GM10266 (cell line): ENCODE measurements at regions not wholly inside any gene's neighbourhood (a gene's known extent, or its start where the extent isn't known, plus 50 kb on each side); places are given as distances from the start of the nearest gene placed in this dataset.

Source experiments
- DNase-seq: peaks from one replicate; pipeline ENCODE4 v3.0.0; 2012; ENCODE audit errors: extremely low spot score
- TF ChIP-seq, protein P1 (sequence below): IDR thresholded peaks from 2 replicates; pipeline ENCODE4 v1.5.1; 2012; ENCODE audit warnings: mild to moderate bottlenecking, low read depth; ENCODE audit not compliant: control insufficient read depth, insufficient read depth; ENCODE audit errors: missing control alignments

DNA sequence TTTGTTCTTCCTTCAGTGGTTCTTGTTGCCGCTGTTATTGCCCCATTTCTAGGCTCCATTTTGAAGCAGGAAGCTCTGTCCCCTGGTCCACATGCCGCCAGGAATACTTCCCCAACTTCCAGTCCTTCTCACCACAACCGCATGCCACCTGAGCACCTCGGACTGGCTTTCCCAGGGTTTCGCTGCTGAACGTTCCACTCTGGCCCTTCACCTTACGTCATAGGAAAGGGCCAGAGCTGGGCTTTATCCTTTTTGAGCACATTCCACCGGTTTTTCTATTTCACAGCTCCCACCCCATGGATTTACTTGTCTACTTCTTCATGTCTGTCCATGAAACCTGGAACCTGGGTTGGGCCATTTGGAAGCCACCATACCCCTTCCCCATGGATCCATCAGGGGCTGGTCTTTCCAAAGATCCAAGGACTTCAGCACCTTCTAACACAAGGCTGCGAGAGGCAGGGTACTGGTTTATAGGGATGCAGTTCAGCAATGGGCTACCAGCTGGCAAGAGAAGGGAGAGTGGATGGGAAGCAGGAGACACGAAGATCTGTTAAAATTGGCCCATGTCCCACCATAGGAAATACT lies 557.4 kb downstream of the BNC2 start:
- no peak for DNase-seq
- TF ChIP-seq, protein P1, sequence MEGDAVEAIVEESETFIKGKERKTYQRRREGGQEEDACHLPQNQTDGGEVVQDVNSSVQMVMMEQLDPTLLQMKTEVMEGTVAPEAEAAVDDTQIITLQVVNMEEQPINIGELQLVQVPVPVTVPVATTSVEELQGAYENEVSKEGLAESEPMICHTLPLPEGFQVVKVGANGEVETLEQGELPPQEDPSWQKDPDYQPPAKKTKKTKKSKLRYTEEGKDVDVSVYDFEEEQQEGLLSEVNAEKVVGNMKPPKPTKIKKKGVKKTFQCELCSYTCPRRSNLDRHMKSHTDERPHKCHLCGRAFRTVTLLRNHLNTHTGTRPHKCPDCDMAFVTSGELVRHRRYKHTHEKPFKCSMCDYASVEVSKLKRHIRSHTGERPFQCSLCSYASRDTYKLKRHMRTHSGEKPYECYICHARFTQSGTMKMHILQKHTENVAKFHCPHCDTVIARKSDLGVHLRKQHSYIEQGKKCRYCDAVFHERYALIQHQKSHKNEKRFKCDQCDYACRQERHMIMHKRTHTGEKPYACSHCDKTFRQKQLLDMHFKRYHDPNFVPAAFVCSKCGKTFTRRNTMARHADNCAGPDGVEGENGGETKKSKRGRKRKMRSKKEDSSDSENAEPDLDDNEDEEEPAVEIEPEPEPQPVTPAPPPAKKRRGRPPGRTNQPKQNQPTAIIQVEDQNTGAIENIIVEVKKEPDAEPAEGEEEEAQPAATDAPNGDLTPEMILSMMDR, result no peak

DNA sequence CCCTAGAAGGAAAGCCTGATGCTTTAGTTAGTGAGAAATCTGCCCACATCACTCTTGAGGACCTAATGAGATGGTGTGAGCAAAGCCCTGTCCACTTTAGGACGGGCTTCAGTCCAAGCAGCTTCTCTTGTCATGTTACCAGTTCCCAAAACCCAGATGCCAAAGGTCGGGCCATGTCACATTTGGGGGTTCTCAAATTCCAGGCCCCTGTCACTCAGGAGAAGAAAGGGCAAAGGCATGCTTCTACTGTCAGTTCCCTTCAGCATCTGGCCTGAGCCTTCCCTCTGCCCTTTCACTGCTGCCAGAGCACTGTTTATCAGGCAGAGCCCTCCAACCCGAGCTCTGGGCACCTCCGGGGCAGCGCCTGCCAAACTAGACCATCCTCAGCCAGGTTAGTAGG lies 556.0 kb downstream of the BNC2 start:
- DNase-seq, result no peak
- TF ChIP-seq, protein P1, result no peak

DNA sequence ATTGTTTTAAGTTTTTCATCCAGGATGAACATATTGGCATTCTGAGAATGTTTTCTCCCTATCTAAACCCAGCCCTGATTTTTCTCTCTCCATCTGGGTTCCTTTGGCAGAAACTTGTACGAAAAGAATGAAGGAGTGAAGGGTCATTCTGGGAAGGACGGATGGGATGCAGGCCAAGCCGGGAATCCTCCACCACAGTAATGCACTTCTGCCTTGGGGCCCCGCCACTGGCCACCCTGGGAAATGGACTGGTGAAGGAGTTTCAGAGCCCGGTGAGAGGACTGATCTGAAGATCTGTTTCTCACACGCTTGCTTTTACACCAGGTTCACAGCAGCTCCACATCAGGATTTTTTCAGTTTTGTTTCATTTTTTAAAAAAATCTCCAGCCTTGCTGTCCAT lies 554.8 kb downstream of the BNC2 start:
- TF ChIP-seq, protein P1, result no peak
- no peak for DNase-seq

DNA sequence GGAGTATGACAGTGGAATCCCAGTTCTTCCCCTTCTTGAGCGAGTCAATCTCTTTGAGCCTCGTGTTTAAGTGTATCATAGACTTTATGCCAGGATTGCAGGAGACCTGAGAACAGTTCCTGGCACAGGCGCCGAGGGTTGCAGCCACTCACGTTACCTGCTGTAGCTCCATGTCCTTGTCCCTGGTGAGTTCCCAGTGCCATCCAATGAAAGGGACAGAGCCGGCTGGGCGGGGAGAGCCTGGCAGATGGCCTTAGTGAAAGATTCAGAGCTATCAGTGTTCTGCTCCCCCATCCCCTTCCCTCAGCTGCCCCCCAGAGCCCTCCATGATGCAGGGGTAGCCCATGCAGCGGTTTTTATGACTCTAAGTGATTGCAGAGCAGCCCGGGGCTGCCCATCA lies 554.0 kb downstream of the BNC2 start:
- DNase-seq, result no peak
- TF ChIP-seq, protein P1, result no peak

DNA sequence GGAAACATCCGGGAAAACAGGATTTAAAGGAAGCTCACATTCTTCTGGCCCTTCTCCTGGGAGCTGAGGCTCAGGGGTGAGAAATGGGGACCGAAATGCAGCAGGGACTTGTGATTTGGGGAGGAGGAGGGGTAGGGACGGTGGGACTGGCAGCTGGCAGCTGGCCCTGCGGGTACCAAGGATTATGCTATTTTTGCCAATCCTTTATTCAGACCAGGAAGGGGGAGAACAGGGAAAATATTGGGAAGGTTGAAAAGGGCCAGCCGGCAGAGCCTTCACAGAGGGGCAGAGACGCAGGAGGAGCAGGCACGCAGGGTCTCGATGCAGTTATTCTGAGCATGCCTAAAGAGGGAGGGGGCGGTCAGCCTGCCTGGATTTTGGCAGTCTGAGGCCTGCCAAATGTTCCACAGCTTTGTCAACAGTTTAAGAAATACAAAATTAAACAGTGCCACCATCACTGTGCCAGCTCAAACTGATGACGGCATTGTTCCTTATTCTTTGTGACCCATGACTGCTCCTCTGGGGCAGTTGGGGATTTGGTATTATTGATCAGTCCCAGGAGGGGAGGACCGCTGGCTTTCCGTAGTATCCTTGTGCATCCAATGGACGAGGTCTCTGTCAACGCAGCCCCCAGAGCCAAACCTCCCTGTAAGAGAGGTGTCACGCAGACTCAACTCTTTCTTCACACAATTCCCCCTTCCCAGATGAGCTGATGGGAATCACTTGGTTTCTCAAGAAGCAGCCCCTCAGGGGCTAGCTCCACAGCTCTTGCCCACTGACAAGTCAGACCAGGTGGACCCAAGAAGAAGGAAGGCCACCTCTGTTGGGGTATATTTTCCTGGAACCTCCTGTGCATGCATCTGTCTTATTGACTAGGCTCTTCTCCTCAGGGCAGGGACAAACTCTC lies 553.3 kb downstream of the BNC2 start:
- TF ChIP-seq, protein P1, result no peak
- DNase-seq, result no peak

DNA sequence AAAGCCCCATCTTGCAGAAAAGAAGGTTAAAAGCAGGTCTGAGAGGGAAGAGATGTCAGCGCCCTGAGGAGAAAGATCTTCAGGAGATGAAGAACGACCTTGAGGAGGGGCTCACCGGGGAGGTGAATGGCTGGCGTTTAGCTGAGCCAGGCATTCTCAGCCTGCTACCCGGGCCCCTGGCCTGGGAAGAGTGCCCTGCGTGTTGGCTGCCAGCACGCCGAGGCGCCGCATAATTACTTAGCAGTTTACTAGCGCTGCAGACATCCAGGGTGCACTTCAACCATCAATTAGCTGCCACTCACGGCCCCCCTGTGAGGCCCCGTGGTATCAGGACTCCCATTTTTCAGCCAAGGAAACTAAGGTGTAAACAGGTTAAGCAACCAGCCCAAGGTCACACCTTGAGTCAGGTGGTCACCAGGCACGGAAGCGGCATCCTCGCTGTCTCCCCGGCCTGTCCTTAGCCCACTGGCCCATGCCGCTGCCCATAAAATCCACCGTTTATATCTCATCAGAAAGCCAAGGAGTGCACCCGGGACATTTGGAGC lies 551.9 kb downstream of the BNC2 start:
- TF ChIP-seq, protein P1, result no peak
- no peak for DNase-seq

DNA sequence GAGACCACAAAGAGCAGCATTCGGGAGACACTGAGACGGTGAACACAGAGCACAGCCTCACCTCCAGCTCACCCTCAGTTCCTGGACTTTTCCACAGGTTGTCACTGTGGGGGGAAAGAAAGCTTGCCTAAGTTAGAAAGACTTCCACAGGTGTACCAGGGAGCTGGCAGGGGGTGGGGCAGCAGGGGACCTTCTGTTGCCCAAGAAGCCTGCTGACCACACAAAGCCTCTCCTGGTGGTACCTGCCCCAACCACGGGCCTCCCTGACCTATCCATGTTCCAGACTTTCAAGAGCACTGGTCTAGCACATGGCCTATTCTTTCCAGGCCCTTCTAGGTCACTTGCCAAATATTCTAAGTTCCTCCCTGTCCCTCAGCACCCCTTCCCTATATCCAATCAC lies 550.8 kb downstream of the BNC2 start:
- TF ChIP-seq, protein P1, result no peak
- no peak for DNase-seq
